ENCODE measurements at regions not wholly inside any gene's neighbourhood (a gene's known extent, or its start where the extent isn't known, plus 50 kb on each side); places are given as distances from the start of the nearest gene placed in this dataset.

- DNase-seq (ENCODE audit: low spot score), result no peak
- intact Hi-C loops (cut with DNase I), result no loop called here
Measured at GRCh38 chr7:94252124-94252523, 142.6 kb upstream of the COL1A2 start.

- no peak for DNase-seq (ENCODE audit: low spot score)
- intact Hi-C loops (cut with DNase I), result no loop called here
Measured at GRCh38 chr7:94252971-94253370, 141.7 kb upstream of the COL1A2 start.

- no peak for DNase-seq (ENCODE audit: low spot score)
- intact Hi-C loops (cut with DNase I), result no loop called here
Measured at GRCh38 chr7:94253686-94254085, 141.0 kb upstream of the COL1A2 start.

- intact Hi-C loops (cut with DNase I), result no loop called here
- no peak for DNase-seq (ENCODE audit: low spot score)
Measured at GRCh38 chr7:94258418-94259300, 136.0 kb upstream of the COL1A2 start.

GRCh38 chr7:94261067-94261466 is 133.6 kb upstream of the COL1A2 start:
- intact Hi-C loops (cut with DNase I), result no loop called here
- DNase-seq (ENCODE audit: low spot score), result no peak

GRCh38 chr7:94264756-94265155 is 129.9 kb upstream of the COL1A2 start:
- intact Hi-C loops (cut with DNase I), result no loop called here

GRCh38 chr7:94265456-94265855 is 129.2 kb upstream of the COL1A2 start:
- intact Hi-C loops (cut with DNase I), result no loop called here
- DNase-seq (ENCODE audit: low spot score), result no peak

More at GRCh38 chr7:94264756-94265155, 129.9 kb upstream of the COL1A2 start:
- DNase-seq (ENCODE audit: low spot score), result no peak

- intact Hi-C loops (cut with DNase I), result no loop called here
- no peak for DNase-seq (ENCODE audit: low spot score)
Measured at GRCh38 chr7:94266238-94266644, 128.5 kb upstream of the COL1A2 start.

GRCh38 chr7:94270772-94271171 is 123.9 kb upstream of the COL1A2 start:
- intact Hi-C loops (cut with DNase I), result no loop called here
- DNase-seq (ENCODE audit: low spot score), result no peak

GRCh38 chr7:94272821-94273583 is 121.7 kb upstream of the COL1A2 start:
- intact Hi-C loops (cut with DNase I), result no loop called here
- no peak for DNase-seq (ENCODE audit: low spot score)

GRCh38 chr7:94274828-94275227 is 119.9 kb upstream of the COL1A2 start:
- no peak for DNase-seq (ENCODE audit: low spot score)
- intact Hi-C loops (cut with DNase I), result no loop called here

- DNase-seq (ENCODE audit: low spot score), result no peak
- intact Hi-C loops (cut with DNase I), result no loop called here
Measured at GRCh38 chr7:94276027-94276426, 118.7 kb upstream of the COL1A2 start.

- DNase-seq (ENCODE audit: low spot score), result no peak
- intact Hi-C loops (cut with DNase I), result no loop called here
Measured at GRCh38 chr7:94276795-94277194, 117.9 kb upstream of the COL1A2 start.

- no peak for DNase-seq (ENCODE audit: low spot score)
- intact Hi-C loops (cut with DNase I), result no loop called here
Measured at GRCh38 chr7:94277236-94277635, 117.5 kb upstream of the COL1A2 start.

- DNase-seq (ENCODE audit: low spot score), result no peak
- intact Hi-C loops (cut with DNase I), result no loop called here
Measured at GRCh38 chr7:94280851-94281250, 113.8 kb upstream of the COL1A2 start.

GRCh38 chr7:94284104-94284503 is 110.6 kb upstream of the COL1A2 start:
- intact Hi-C loops (cut with DNase I), result no loop called here
- no peak for DNase-seq (ENCODE audit: low spot score)

GRCh38 chr7:94286111-94286510 is 108.6 kb upstream of the COL1A2 start:
- DNase-seq (ENCODE audit: low spot score), result no peak
- intact Hi-C loops (cut with DNase I), result no loop called here

GRCh38 chr7:94288096-94288495 is 106.6 kb upstream of the COL1A2 start:
- intact Hi-C loops (cut with DNase I), result no loop called here
- no peak for DNase-seq (ENCODE audit: low spot score)

- DNase-seq (ENCODE audit: low spot score), result peak; percentile 75
- intact Hi-C loops (cut with DNase I), result no loop called here
Measured at GRCh38 chr7:94289071-94289470, 105.6 kb upstream of the COL1A2 start.

- intact Hi-C loops (cut with DNase I), result loop anchor here in 1 of 2 donors (10.0 kb wide), 1 partner anchor 120 kb away; no protein-coding TSS in a partner anchor
- DNase-seq (ENCODE audit: low spot score), result no peak
Measured at GRCh38 chr7:94294471-94295131, 100.1 kb upstream of the COL1A2 start.

Measured in posterior vena cava (tissue), 2 donors.